Left ventricle myocardium inferior (tissue), 1 donor: ENCODE measurements at regions not wholly inside any gene's neighbourhood (a gene's known extent, or its start where the extent isn't known, plus 50 kb on each side); places are given as distances from the start of the nearest gene placed in this dataset.

Experiments used
- DNase-seq: peaks from one replicate; pipeline ENCODE4 v3.0.0-alpha.2; 2020
- H3K27ac ChIP-seq: fragments of 200-600 bp; replicated peaks from 2 replicates; pipeline ENCODE4 v1.8.0; 2021
- H3K27me3 ChIP-seq: fragments of 200-600 bp; 2 replicates; pipeline ENCODE4 v1.8.0; 2021; ENCODE audit warnings: low read depth
- H3K36me3 ChIP-seq: fragments of 200-600 bp; 2 replicates; pipeline ENCODE4 v1.8.0; 2021
- H3K4me1 ChIP-seq: fragments of 200-600 bp; 2 replicates; pipeline ENCODE4 v1.8.0; 2021
- H3K4me3 ChIP-seq: fragments of 200-600 bp; 2 replicates; pipeline ENCODE4 v1.8.0; 2021; ENCODE audit warnings: mild to moderate bottlenecking, moderate library complexity
- H3K9me3 ChIP-seq: fragments of 200-600 bp; replicated peaks from 2 replicates; pipeline ENCODE4 v1.8.0; 2021
- intact Hi-C: fragments of 100-400 bp; cut with micrococcal nuclease; formaldehyde crosslinking; loops from one replicate; pipeline ENCODE4 v1.11.0; 2022
- TF ChIP-seq, protein P1 (sequence below): fragments of 200-600 bp; IDR thresholded peaks from 2 replicates; pipeline ENCODE4 v1.8.0; 2021; ENCODE audit warnings: antibody characterized with exemption, mild to moderate bottlenecking, borderline replicate concordance
- donor health status: DM: no; HTN: yes; CAD: no; lungs with severe emphysema.

DNA sequence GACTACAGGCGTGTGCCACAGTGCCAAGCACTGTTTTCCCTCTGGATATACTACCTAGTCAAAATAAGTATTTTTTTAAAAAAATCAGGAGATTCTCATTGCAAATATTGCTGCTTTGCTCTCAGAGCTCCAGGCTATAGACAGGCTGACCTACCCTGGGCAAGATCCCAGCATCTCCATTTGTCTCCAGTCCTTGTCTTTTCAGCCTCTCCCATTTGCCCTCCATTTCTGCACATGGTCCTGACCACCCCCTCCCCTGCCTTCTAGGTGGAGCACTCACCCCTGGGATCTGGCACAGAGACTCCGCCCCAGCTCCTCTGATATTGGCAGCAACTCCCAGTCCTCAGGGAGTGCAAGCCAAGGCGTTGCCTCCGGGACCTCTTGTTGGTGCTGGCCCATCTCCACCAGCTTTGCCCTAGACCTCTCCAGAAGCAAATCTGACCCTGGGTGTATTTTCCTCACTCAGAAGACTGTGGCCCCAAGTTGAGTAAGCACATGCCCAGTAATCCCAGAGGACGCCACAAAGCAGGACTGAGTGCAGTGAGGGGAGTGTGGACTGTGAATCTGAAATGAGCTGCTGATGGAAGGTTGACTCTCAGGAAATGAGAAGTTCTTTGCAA, 120.6 kb downstream of the MTPAP start:
- no peaks in the 10 kb centered on the region for H3K9me3 ChIP-seq
- intact Hi-C loops, result no loop called here
- no peaks in the 10 kb centered on the region for H3K27me3 ChIP-seq
- peaks cover 21% of the 10 kb centered on the region for H3K4me1 ChIP-seq
- TF ChIP-seq, protein P1, sequence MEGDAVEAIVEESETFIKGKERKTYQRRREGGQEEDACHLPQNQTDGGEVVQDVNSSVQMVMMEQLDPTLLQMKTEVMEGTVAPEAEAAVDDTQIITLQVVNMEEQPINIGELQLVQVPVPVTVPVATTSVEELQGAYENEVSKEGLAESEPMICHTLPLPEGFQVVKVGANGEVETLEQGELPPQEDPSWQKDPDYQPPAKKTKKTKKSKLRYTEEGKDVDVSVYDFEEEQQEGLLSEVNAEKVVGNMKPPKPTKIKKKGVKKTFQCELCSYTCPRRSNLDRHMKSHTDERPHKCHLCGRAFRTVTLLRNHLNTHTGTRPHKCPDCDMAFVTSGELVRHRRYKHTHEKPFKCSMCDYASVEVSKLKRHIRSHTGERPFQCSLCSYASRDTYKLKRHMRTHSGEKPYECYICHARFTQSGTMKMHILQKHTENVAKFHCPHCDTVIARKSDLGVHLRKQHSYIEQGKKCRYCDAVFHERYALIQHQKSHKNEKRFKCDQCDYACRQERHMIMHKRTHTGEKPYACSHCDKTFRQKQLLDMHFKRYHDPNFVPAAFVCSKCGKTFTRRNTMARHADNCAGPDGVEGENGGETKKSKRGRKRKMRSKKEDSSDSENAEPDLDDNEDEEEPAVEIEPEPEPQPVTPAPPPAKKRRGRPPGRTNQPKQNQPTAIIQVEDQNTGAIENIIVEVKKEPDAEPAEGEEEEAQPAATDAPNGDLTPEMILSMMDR, result no peak
- H3K27ac ChIP-seq, result peak overlapping the region; percentile 71
- peak; percentile 18 for DNase-seq
- no peak overlapping the region for H3K4me3 ChIP-seq
- no peaks in the 10 kb centered on the region for H3K36me3 ChIP-seq

DNA sequence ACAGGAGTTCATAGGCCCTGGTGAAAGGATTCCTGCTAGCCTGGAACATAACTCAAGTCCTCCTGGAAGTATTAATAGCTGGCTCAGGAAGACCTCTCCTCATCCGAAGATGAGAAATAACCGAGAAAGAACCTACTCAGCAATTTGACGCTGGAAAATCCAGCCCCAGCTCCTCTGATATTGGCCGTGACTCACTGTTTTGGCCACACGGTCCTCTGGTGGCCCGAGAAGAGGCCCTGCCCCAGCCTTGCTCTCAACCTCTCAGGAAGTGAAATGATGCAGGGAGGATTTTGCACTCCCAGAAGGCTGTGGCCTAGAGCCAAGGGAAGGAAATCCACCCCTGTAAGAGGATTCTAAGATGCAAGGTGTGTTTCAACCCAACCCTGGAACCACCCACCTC, 121.6 kb downstream of the MTPAP start:
- Histone ChIP-seq H3K27ac (peak overlapping the region; percentile 71), H3K4me3 (no peak overlapping the region), H3K36me3 (no peaks in the 10 kb centered on the region), H3K4me1 (peaks cover 21% of the 10 kb centered on the region), H3K9me3 (no peaks in the 10 kb centered on the region), H3K27me3 (peaks cover 8% of the 10 kb centered on the region)
- TF ChIP-seq, protein P1, result no peak
- DNase-seq, result peak; percentile 28
- intact Hi-C loops, result no loop called here

DNA sequence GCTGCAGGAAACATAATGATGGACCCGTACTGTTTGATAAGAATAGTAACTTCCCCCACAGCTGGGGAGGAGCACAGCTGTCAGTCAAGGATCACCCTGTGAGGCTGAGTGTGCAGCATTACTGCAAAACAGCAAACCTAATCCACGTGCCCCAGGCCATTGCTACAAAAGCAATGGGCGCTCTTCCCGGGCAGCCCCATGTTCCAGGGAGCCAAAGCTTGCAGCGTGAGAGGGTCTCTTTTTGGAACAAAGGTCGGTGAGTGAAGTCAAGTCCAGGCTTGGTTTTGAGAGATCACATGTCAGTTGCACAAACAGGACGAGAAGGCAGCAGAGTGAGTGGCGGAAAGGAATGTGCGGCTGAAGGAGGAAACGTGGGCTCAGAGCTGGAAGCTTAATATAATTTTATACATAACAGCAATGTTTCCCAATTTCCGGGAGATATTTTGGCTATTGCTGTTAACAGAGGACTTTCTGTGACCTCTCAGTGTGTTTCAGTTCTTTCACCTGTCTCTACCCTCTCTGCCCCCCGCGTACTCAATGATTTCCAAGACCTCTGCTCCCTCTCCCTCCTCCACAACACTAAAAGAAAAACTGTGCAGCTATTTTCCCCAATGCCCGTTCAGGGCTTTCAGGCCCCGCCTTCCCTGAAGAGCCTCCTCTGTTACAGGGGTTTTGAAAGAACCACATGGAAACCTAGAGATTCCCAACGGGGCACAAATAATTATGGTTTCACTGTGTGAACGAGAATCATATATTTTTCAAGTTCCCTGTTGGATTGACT, 128.9 kb downstream of the MTPAP start:
- no peaks in the 10 kb centered on the region for H3K36me3 ChIP-seq
- no peak for DNase-seq
- intact Hi-C loops, result no loop called here
- TF ChIP-seq, protein P1, result no peak
- peaks cover 28% of the 10 kb centered on the region for H3K4me1 ChIP-seq
- H3K27ac ChIP-seq, result peak overlapping the region; percentile 55
- peaks cover 22% of the 10 kb centered on the region for H3K27me3 ChIP-seq
- peak overlapping the region; percentile 24 for H3K4me3 ChIP-seq
- no peaks in the 10 kb centered on the region for H3K9me3 ChIP-seq

DNA sequence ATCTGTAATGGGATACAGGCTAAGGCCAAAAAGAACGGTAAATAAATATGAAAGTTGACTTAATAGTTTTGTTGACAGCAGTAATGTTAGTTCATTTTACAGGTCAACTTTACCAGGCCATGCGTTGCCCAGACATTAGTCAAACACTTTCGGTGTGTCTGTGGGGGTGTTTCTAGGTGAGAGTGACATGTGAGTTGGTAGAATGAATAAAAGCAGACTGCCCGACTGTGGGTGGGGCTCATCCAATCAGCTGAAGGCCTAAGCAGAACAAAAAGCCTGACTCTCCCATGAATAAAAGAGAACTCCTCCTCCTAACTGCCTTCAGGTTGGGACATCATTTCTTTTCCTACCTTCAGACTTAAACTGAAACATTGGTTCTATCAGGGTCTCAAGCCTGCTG, 132.3 kb downstream of the MTPAP start:
- intact Hi-C loops, result no loop called here
- TF ChIP-seq, protein P1, result no peak
- H3K36me3 ChIP-seq, result no peaks in the 10 kb centered on the region
- no peaks in the 10 kb centered on the region for H3K9me3 ChIP-seq
- peak overlapping the region; percentile 81 for H3K27ac ChIP-seq
- peaks cover 32% of the 10 kb centered on the region for H3K4me1 ChIP-seq
- H3K27me3 ChIP-seq, result peaks cover 9% of the 10 kb centered on the region
- no peak for DNase-seq
- H3K4me3 ChIP-seq, result no peak overlapping the region

DNA sequence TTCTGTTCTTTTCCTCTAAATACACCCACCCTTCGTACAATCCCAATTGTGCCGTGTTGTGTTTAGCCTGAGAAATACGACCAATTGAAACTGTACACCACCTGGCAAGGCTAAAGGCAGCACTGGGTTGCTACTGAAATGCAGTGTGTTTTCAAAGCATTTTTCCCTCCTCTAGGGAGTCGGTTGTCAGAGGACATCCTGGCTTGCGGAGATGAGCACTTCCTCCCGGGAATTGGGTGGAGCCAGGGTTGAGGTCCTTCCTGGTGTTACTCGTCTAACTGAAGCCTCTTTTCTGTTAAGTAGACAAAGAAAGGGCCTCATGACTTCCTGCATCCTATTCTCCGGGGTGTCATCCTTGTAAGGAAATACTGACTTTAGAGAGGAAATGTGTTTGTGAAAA, 133.5 kb downstream of the MTPAP start:
- intact Hi-C loops, result no loop called here
- TF ChIP-seq, protein P1, result no peak
- Histone ChIP-seq H3K27me3 (no peaks in the 10 kb centered on the region), H3K27ac (peak overlapping the region; percentile 81), H3K36me3 (no peaks in the 10 kb centered on the region), H3K4me1 (peaks cover 31% of the 10 kb centered on the region), H3K4me3 (peak overlapping the region; percentile 13), H3K9me3 (no peaks in the 10 kb centered on the region)
- DNase-seq, result peak; percentile 29
